DMS 273 treated with DMSO at 0.1 percent for 48 hours (cell line): ENCODE measurements at regions not wholly inside any gene's neighbourhood (a gene's known extent, or its start where the extent isn't known, plus 50 kb on each side); places are given as distances from the start of the nearest gene placed in this dataset.

Experiments
- DNase-seq: peaks from one replicate; lab custom pipeline; 2025; lab: John Stamatoyannopoulos, UW

- DNase-seq, result no peak
These were observed 51.1 kb upstream of the BEGAIN start for GRCh38 chr14:100638211-100638855.

DNA sequence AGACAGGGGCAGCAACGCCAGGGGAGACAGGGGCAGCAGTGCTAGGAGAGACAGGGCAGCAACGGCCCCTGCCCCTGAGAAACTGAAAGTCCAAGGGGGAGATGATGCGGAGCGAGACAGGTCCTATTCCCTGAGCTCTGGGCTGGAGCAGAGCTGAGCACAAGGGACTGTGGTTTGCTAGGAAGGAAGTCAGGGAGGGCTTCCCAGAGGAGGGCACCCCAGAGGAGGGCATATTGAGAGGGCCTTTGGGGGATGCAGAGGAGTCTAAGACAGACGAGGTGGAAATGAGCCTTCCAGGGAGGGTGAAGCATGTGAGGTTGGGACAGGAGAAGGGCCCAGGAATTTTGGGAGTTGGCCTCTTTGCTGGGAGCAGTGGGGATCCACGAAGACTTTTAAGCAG, 52.1 kb upstream of the BEGAIN start:
- no peak for DNase-seq

DNA sequence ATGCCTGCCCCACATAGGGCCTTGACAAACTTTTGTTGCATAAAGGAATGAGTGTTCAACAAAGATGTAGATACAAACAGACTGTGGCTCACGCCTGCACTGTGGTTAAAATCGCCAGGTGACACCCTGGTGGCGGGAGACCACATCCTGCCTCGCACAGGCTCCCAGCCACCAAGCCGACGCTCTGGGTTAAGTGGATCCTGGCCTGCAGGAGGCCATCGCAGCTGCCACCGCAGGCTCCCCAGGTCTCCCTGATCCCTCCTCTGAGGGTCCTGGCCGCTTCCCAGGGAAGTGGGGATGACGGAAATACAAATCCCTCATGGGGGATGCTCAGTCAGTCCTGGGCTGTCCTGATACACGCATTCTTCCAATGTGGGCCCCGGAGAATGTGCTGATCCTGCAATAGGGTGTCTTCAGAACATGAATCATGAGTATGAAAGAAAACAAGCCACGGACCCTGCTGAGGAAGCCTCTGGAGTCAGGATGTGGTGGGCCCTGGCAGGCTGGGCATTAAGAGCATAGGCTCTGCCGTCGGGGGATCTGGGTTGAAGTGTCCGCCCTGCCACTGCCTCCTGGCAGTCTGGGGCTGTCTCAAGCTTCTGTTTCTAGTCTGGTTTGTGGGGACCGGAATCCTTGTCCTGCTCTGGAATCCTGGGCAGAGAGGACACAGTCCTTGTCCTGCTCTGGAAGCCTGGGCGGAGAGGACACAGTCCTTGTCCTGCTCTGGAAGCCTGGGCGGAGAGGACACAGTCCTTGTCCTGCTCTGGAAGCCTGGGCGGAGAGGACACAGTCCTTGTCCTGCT, 53.5 kb upstream of the BEGAIN start:
- no peak for DNase-seq

- DNase-seq, result no peak
These were observed 54.1 kb upstream of the BEGAIN start for GRCh38 chr14:100641274-100641860.

DNA sequence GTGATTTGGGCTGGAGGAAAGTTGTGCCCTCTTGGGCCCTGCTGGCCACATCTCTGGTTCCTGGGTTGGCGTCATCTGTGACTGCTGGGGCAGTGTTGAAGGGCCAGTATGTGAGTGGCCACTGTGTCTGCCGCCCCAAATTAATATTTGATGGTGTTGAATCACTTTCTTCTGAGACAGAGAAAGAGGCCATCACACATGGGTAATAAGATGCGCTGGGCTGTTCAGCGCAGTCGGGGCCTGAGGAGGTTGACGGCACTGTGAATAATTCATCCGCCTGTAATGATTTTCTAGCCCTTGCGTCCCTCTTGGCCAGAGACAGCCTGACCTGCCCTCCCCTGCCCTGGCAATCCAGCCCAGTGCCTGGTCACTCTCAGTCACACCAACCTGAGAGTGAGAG, 56.2 kb upstream of the BEGAIN start:
- DNase-seq, result no peak

- no peak for DNase-seq
These were observed 57.2 kb upstream of the BEGAIN start for GRCh38 chr14:100644383-100644782.

DNA sequence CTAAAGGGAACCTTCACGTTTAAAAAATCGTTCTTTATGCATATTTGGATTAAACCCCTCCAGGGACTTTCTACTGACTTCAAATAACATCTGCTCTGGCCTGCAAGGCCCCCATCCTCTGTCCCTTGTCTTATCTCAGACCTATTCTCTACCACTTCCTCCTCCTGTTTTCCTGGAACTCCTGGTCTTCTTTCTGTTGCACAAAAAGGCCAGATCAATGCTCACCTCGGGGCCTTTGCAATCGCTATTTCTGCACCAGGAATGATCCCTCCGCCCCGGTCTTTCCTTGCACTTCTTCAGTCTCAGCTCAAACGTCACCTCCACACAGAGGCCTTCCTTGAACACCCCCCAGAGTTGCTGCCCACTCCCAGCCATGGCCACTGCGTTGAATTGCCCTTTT, 57.6 kb upstream of the BEGAIN start:
- no peak for DNase-seq

GRCh38 chr14:100645196-100645981, 58.2 kb upstream of the BEGAIN start:
- peak; percentile 50 for DNase-seq

- DNase-seq, result no peak
These were observed 58.7 kb upstream of the BEGAIN start for GRCh38 chr14:100645982-100646314.

- DNase-seq, result no peak
These were observed 61.4 kb upstream of the BEGAIN start for GRCh38 chr14:100648474-100649172.

GRCh38 chr14:100649173-100649519, 61.9 kb upstream of the BEGAIN start:
- no peak for DNase-seq

DNA sequence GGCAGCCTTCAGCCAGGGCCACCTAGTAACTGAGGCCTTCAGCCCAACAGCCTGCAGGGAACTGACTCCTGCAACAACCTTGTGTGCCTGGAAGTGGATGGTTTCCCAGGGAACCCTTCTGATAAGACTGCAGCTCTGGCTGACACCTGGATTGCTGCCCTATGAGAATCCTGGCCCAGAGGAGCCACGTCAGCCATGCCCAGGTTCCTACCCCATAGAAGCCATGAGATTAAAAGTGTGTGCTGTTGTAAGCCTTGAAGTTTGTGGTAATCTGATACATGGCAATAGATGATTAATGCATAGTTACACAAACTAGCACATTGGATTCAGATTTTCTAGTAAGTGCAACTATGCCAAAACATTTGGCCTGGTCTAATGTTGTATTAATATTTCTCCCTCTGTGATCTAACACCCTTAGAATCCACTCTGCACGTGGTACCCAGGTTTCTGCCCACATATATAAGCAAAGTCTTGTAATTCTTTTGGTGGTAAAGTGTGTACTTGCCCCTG, 64.8 kb upstream of the BEGAIN start:
- no peak for DNase-seq

DNA sequence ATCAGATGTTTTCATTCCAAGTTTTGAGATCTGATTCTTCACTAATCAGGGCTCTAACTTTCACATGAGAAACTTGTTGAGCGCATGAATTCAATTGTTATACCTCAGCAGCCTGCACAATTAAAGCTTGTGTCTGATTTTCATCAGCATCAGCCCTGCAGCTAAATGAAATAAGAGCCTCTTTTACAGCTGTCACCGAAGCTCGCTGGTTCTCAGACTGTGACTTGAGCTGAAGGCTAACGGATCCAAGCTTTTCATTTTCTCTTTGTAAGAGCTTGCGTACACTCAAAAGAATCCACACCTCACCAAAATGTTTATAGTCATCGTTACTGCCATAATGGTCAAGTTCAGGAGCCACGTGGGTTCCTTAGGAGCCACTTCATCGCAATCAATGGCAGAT, 65.5 kb upstream of the BEGAIN start:
- no peak for DNase-seq

- DNase-seq, result no peak
These were observed 66.2 kb upstream of the BEGAIN start for GRCh38 chr14:100653409-100653808.

- DNase-seq, result no peak
These were observed 67.0 kb upstream of the BEGAIN start for GRCh38 chr14:100654025-100654813.

GRCh38 chr14:100654814-100655740, 67.9 kb upstream of the BEGAIN start:
- no peak for DNase-seq

DNA sequence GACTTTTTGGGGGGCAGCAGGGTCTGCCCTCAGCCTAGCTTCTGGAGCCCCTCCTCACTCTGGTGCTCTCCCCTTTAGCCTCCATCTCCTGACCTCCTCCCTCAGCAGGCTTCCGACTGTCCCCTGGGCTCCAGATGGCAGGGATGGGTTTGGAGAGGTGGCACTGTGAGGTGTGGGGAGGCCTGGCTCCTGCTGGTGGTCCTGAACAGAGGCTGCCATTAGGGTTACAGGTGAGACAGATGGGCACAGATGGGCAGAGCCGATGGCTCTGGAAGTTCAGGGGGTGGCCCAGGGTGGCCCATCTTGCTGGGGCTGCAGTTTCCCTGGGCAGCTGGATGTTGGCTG, 68.5 kb upstream of the BEGAIN start:
- no peak for DNase-seq

- DNase-seq, result no peak
These were observed 69.7 kb upstream of the DLK1 start for GRCh38 chr14:100656996-100657395.

DNA sequence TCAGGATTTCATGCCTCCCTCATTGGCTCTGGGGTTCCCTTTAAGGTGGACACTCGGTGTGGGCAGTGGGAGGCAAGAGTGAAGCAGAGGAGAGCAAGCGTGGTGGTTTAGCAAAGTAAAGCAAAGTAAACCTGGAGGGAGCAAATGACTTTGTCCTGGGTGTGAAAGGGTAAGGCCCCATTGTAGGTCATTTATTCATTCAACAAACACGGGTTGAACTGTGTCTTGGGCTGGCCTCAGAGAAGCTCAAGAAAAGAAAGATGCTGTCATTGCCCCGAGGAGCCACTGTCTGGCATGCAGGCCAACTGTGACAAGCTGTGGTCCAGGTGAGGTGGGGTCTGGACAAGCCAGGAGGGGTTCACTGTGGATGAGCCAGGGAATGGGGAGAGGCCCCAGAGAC, 68.9 kb upstream of the DLK1 start:
- no peak for DNase-seq
